ENCODE measurements at regions not wholly inside any gene's neighbourhood (a gene's known extent, or its start where the extent isn't known, plus 50 kb on each side); places are given as distances from the start of the nearest gene placed in this dataset.

DNA sequence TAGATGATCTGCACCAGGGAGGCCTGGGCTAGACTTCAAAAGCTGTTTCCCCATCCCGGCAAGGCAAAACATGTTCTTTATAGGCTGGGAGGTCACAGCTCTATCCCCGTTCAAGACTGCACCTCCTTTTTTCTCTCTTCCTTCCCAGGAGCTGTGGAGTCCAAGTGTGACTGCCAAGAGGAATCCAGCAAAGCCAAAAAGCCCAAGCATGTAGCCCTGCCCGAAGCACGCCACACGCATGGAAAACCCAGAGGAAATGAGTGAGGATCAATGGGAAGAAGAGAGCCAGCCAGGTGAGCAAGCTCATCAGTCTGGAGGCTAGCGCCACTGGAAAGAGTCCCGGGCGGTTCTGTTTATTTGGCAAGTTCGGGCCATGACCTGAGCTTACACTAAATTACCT lies 240.4 kb downstream of the PRL start:
- no peak for ATAC-seq (ENCODE audit: low read depth)
- TF ChIP-seq CTCF (IDR thresholded peaks at IDR 0.05; ENCODE audit: poor library complexity, severe bottlenecking), result no peak
- no peaks in the 10 kb centered on the region for H3K36me3 ChIP-seq (ENCODE audit: low read depth)
- H3K4me1 ChIP-seq (ENCODE audit: insufficient read depth, poor library complexity, severe bottlenecking), result no peaks in the 10 kb centered on the region
- H3K27me3 ChIP-seq (ENCODE audit: insufficient read depth, poor library complexity, severe bottlenecking), result no peaks in the 10 kb centered on the region
- no peaks in the 10 kb centered on the region for H3K9me3 ChIP-seq (ENCODE audit: severe bottlenecking)
- DNase-seq (ENCODE audit: low spot score), result no peak
- no peak overlapping the region for H3K27ac ChIP-seq (ENCODE audit: poor library complexity, severe bottlenecking)
- no peak overlapping the region for H3K4me3 ChIP-seq (ENCODE audit: severe bottlenecking)

- TF ChIP-seq CTCF (IDR thresholded peaks at IDR 0.05; ENCODE audit: poor library complexity, severe bottlenecking), result no peak
- ATAC-seq (ENCODE audit: low read depth) (no peak), DNase-seq (ENCODE audit: low spot score) (no peak)
- no peak overlapping the region for H3K27ac ChIP-seq (ENCODE audit: poor library complexity, severe bottlenecking)
- no peaks in the 10 kb centered on the region for H3K4me1 ChIP-seq (ENCODE audit: insufficient read depth, poor library complexity, severe bottlenecking)
- H3K9me3 ChIP-seq (ENCODE audit: severe bottlenecking), result no peaks in the 10 kb centered on the region
- H3K4me3 ChIP-seq (ENCODE audit: severe bottlenecking), result no peak overlapping the region
- H3K27me3 ChIP-seq (ENCODE audit: insufficient read depth, poor library complexity, severe bottlenecking), result no peaks in the 10 kb centered on the region
- H3K36me3 ChIP-seq (ENCODE audit: low read depth), result no peaks in the 10 kb centered on the region
Measured at GRCh38 chr6:22057962-22058361, 238.9 kb downstream of the PRL start.

DNA sequence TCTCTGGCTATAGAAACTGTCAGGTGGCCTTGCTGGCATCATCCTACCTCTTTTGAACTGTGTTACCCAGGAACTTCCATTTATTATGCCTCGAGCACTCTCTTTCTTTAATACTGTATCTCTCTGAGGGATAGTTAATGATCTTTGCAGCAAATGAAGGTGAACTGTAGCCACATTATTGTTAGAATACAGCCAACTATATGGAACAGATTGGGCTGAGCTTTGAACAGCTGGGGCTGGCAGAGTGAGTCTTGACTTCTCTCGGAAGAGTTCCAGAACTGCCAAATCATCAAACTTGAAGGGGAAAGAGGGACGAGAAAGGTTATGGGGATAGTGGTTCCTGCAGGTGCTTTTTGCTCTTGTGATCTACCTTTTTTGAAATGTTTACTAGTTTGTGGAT lies 237.7 kb downstream of the PRL start:
- Histone ChIP-seq H3K27me3 (ENCODE audit: insufficient read depth, poor library complexity, severe bottlenecking) (no peaks in the 10 kb centered on the region), H3K36me3 (ENCODE audit: low read depth) (no peaks in the 10 kb centered on the region), H3K9me3 (ENCODE audit: severe bottlenecking) (no peaks in the 10 kb centered on the region), H3K27ac (ENCODE audit: poor library complexity, severe bottlenecking) (no peak overlapping the region), H3K4me3 (ENCODE audit: severe bottlenecking) (no peak overlapping the region), H3K4me1 (ENCODE audit: insufficient read depth, poor library complexity, severe bottlenecking) (no peaks in the 10 kb centered on the region)
- ATAC-seq (ENCODE audit: low read depth) (no peak), DNase-seq (ENCODE audit: low spot score) (no peak)
- no peak for TF ChIP-seq CTCF (IDR thresholded peaks at IDR 0.05; ENCODE audit: poor library complexity, severe bottlenecking)

DNA sequence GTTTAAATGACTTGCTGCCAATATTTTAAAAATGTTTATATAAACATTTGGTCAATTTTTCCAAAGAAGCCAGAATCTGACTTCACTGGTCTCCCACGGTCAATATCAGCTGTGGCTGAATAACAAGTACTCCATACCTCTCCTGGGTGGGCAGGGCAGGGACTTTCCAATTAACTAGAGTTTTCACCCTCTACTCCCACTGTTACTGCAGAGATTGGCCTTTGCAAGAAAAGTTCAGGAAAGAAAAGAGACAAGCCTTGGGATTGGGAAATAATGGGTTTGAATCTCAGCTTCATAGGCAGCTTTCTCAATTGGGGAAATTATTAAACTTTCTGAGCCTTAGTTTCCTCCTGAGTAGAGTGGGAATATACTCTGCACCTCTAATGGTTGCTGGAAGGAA lies 236.9 kb downstream of the PRL start:
- no peak for TF ChIP-seq CTCF (IDR thresholded peaks at IDR 0.05; ENCODE audit: poor library complexity, severe bottlenecking)
- Histone ChIP-seq H3K9me3 (ENCODE audit: severe bottlenecking) (no peaks in the 10 kb centered on the region), H3K27me3 (ENCODE audit: insufficient read depth, poor library complexity, severe bottlenecking) (no peaks in the 10 kb centered on the region), H3K4me3 (ENCODE audit: severe bottlenecking) (no peak overlapping the region), H3K4me1 (ENCODE audit: insufficient read depth, poor library complexity, severe bottlenecking) (no peaks in the 10 kb centered on the region), H3K27ac (ENCODE audit: poor library complexity, severe bottlenecking) (no peak overlapping the region), H3K36me3 (ENCODE audit: low read depth) (no peaks in the 10 kb centered on the region)
- ATAC-seq (ENCODE audit: low read depth) (no peak), DNase-seq (ENCODE audit: low spot score) (no peak)

- Histone ChIP-seq H3K27ac (ENCODE audit: poor library complexity, severe bottlenecking) (no peak overlapping the region), H3K27me3 (ENCODE audit: insufficient read depth, poor library complexity, severe bottlenecking) (no peaks in the 10 kb centered on the region), H3K9me3 (ENCODE audit: severe bottlenecking) (no peaks in the 10 kb centered on the region), H3K36me3 (ENCODE audit: low read depth) (no peaks in the 10 kb centered on the region), H3K4me3 (ENCODE audit: severe bottlenecking) (no peak overlapping the region), H3K4me1 (ENCODE audit: insufficient read depth, poor library complexity, severe bottlenecking) (no peaks in the 10 kb centered on the region)
- no peak for DNase-seq (ENCODE audit: low spot score)
- TF ChIP-seq CTCF (IDR thresholded peaks at IDR 0.05; ENCODE audit: poor library complexity, severe bottlenecking), result no peak
- ATAC-seq (ENCODE audit: low read depth), result no peak; the same call in 2 of the 3 replicates
Measured at GRCh38 chr6:22062807-22063408, 233.9 kb downstream of the PRL start.

Data from RWPE2 (cell line).